ENCODE measurements at regions not wholly inside any gene's neighbourhood (a gene's known extent, or its start where the extent isn't known, plus 50 kb on each side); places are given as distances from the start of the nearest gene placed in this dataset.

GRCh38 chr6:76984572-76984971 is 478.7 kb downstream of the HTR1B start:
- TF ChIP-seq, protein P1, sequence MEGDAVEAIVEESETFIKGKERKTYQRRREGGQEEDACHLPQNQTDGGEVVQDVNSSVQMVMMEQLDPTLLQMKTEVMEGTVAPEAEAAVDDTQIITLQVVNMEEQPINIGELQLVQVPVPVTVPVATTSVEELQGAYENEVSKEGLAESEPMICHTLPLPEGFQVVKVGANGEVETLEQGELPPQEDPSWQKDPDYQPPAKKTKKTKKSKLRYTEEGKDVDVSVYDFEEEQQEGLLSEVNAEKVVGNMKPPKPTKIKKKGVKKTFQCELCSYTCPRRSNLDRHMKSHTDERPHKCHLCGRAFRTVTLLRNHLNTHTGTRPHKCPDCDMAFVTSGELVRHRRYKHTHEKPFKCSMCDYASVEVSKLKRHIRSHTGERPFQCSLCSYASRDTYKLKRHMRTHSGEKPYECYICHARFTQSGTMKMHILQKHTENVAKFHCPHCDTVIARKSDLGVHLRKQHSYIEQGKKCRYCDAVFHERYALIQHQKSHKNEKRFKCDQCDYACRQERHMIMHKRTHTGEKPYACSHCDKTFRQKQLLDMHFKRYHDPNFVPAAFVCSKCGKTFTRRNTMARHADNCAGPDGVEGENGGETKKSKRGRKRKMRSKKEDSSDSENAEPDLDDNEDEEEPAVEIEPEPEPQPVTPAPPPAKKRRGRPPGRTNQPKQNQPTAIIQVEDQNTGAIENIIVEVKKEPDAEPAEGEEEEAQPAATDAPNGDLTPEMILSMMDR (IDR thresholded peaks at IDR 0.05): no peak
- TF ChIP-seq POLR2A (IDR thresholded peaks at IDR 0.05): no peak
